Mucosa of rectum (tissue), 2 donors: ENCODE measurements at regions not wholly inside any gene's neighbourhood (a gene's known extent, or its start where the extent isn't known, plus 50 kb on each side); places are given as distances from the start of the nearest gene placed in this dataset.

Source experiments
- H3K27ac ChIP-seq, 2 donors: one replicate each; pipeline ENCODE4 v1.7.0; 2013; ENCODE audit warnings: inconsistent platforms in 2 of 2, low read depth in 2 of 2, low read length in 2 of 2
- H3K27me3 ChIP-seq, 2 donors: one replicate each; pipeline ENCODE4 v1.7.0; 2013; ENCODE audit warnings: low read length in 2 of 2; ENCODE audit not compliant: control insufficient read depth in 2 of 2, insufficient read depth in 2 of 2
- H3K36me3 ChIP-seq, 2 donors: one replicate each; pipeline ENCODE4 v1.7.0; 2013; ENCODE audit warnings: low read length in 2 of 2; ENCODE audit not compliant: control insufficient read depth in 2 of 2, insufficient read depth in 2 of 2
- H3K4me1 ChIP-seq, 2 donors: one replicate each; pipeline ENCODE4 v1.7.0; 2013; ENCODE audit warnings: low read length in 2 of 2, mild to moderate bottlenecking in 1 of 2; ENCODE audit not compliant: control insufficient read depth in 2 of 2, insufficient read depth in 2 of 2
- H3K4me3 ChIP-seq, 2 donors: one replicate each; pipeline ENCODE4 v1.7.0; 2013; ENCODE audit warnings: low read length in 2 of 2
- H3K9ac ChIP-seq, 2 donors: one replicate each; pipeline ENCODE4 v1.7.0; 2013; ENCODE audit warnings: low read length in 2 of 2, low read depth in 1 of 2, mild to moderate bottlenecking in 1 of 2
- H3K9me3 ChIP-seq, 2 donors: one replicate each; pipeline ENCODE4 v1.7.0; 2013; ENCODE audit warnings: low read length in 2 of 2; ENCODE audit not compliant: control insufficient read depth in 2 of 2
- donor health status: healthy.
- donor health status: Normal muscosa, but diverticular disease.

- Histone ChIP-seq H3K9me3 (peaks cover 0 to 1% of the 10 kb centered on the region in 2 donors), H3K9ac (no peak overlapping the region), H3K4me3 (no peak overlapping the region), H3K36me3 (no peaks in the 10 kb centered on the region), H3K27me3 (no peaks in the 10 kb centered on the region), H3K4me1 (peaks cover 0 to 3% of the 10 kb centered on the region in 2 donors), H3K27ac (no peak overlapping the region)
These were observed 109.6 kb upstream of the B3GAT1 start for GRCh38 chr11:134521452-134522289.

- Histone ChIP-seq H3K9me3 (peaks cover 0 to 1% of the 10 kb centered on the region in 2 donors), H3K9ac (no peak overlapping the region), H3K36me3 (no peaks in the 10 kb centered on the region), H3K4me3 (no peak overlapping the region), H3K4me1 (peaks cover 4 to 6% of the 10 kb centered on the region in 2 donors), H3K27ac (no peak overlapping the region), H3K27me3 (no peaks in the 10 kb centered on the region)
These were observed 109.0 kb upstream of the B3GAT1 start for GRCh38 chr11:134521001-134521400.

GRCh38 chr11:134519788-134520187 is 107.7 kb upstream of the B3GAT1 start:
- Histone ChIP-seq H3K36me3 (no peaks in the 10 kb centered on the region), H3K27ac (no peak overlapping the region), H3K4me1 (peaks cover 10 to 19% of the 10 kb centered on the region in 2 donors), H3K9me3 (peaks cover 0 to 1% of the 10 kb centered on the region in 2 donors), H3K4me3 (no peak overlapping the region), H3K9ac (no peak overlapping the region), H3K27me3 (no peaks in the 10 kb centered on the region)

GRCh38 chr11:134519390-134519750 is 107.3 kb upstream of the B3GAT1 start:
- Histone ChIP-seq H3K9ac (no peak overlapping the region), H3K27me3 (no peaks in the 10 kb centered on the region), H3K4me1 (peaks cover 12 to 21% of the 10 kb centered on the region in 2 donors), H3K36me3 (no peaks in the 10 kb centered on the region), H3K27ac (no peak overlapping the region), H3K9me3 (peaks cover 0 to 1% of the 10 kb centered on the region in 2 donors), H3K4me3 (no peak overlapping the region)

GRCh38 chr11:134518616-134519389 is 106.8 kb upstream of the B3GAT1 start:
- Histone ChIP-seq H3K4me1 (peaks cover 13 to 21% of the 10 kb centered on the region in 2 donors), H3K9ac (no peak overlapping the region), H3K27ac (no peak overlapping the region), H3K9me3 (peaks cover 0 to 1% of the 10 kb centered on the region in 2 donors), H3K36me3 (no peaks in the 10 kb centered on the region), H3K27me3 (no peaks in the 10 kb centered on the region), H3K4me3 (no peak overlapping the region)

- H3K4me3 ChIP-seq: no peak overlapping the region
- H3K4me1 ChIP-seq: peaks cover 13 to 21% of the 10 kb centered on the region in 2 donors
- H3K36me3 ChIP-seq: no peaks in the 10 kb centered on the region
- no peak overlapping the region for H3K27ac ChIP-seq
- H3K9ac ChIP-seq: no peak overlapping the region
- H3K27me3 ChIP-seq: no peaks in the 10 kb centered on the region
- H3K9me3 ChIP-seq: peaks cover 0 to 1% of the 10 kb centered on the region in 2 donors
These were observed 105.7 kb upstream of the B3GAT1 start for GRCh38 chr11:134517621-134518293.

GRCh38 chr11:134517115-134517514 is 105.1 kb upstream of the B3GAT1 start:
- no peak overlapping the region for H3K4me3 ChIP-seq
- H3K9ac ChIP-seq: no peak overlapping the region
- peaks cover 13 to 21% of the 10 kb centered on the region in 2 donors for H3K4me1 ChIP-seq
- H3K27me3 ChIP-seq: no peaks in the 10 kb centered on the region
- H3K27ac ChIP-seq: no peak overlapping the region
- peaks cover 0 to 1% of the 10 kb centered on the region in 2 donors for H3K9me3 ChIP-seq
- no peaks in the 10 kb centered on the region for H3K36me3 ChIP-seq

- Histone ChIP-seq H3K27me3 (no peaks in the 10 kb centered on the region), H3K27ac (no peak overlapping the region), H3K9me3 (no peaks in the 10 kb centered on the region), H3K36me3 (no peaks in the 10 kb centered on the region), H3K4me1 (peaks cover 13 to 21% of the 10 kb centered on the region in 2 donors), H3K9ac (no peak overlapping the region), H3K4me3 (no peak overlapping the region)
These were observed 104.5 kb upstream of the B3GAT1 start for GRCh38 chr11:134516529-134516928.

GRCh38 chr11:134515081-134515960 is 103.3 kb upstream of the B3GAT1 start:
- peak overlapping the region; percentile 38 to 72 for H3K27ac ChIP-seq
- H3K4me1 ChIP-seq: peaks cover 13 to 21% of the 10 kb centered on the region in 2 donors
- H3K9ac ChIP-seq: peak overlapping the region in 1 of 2 donors; percentile 30
- H3K27me3 ChIP-seq: no peaks in the 10 kb centered on the region
- H3K4me3 ChIP-seq: peak overlapping the region; percentile 4 to 52
- no peaks in the 10 kb centered on the region for H3K9me3 ChIP-seq
- no peaks in the 10 kb centered on the region for H3K36me3 ChIP-seq
